ENCODE measurements at regions not wholly inside any gene's neighbourhood (a gene's known extent, or its start where the extent isn't known, plus 50 kb on each side); places are given as distances from the start of the nearest gene placed in this dataset.

- no peak overlapping the region for H3K4me3 ChIP-seq (ENCODE audit: low read length)
- no peaks in the 10 kb centered on the region for H3K4me1 ChIP-seq (ENCODE audit: control insufficient read depth, insufficient read depth, low read length)
- no peaks in the 10 kb centered on the region for H3K36me3 ChIP-seq (ENCODE audit: control insufficient read depth, insufficient read depth, low read length)
- H3K27me3 ChIP-seq (ENCODE audit: control insufficient read depth, insufficient read depth, low read length) = no peaks in the 10 kb centered on the region
- H3K9ac ChIP-seq (ENCODE audit: low read length) = no peak overlapping the region
- H3K27ac ChIP-seq (ENCODE audit: low read depth, low read length) = no peak overlapping the region
Observed at GRCh38 chrX:25976683-25977310, 161.3 kb upstream of the MAGEB18 start.

- no peak overlapping the region for H3K9ac ChIP-seq (ENCODE audit: low read length)
- no peaks in the 10 kb centered on the region for H3K4me1 ChIP-seq (ENCODE audit: control insufficient read depth, insufficient read depth, low read length)
- no peaks in the 10 kb centered on the region for H3K27me3 ChIP-seq (ENCODE audit: control insufficient read depth, insufficient read depth, low read length)
- H3K4me3 ChIP-seq (ENCODE audit: low read length) = no peak overlapping the region
- H3K27ac ChIP-seq (ENCODE audit: low read depth, low read length) = no peak overlapping the region
- H3K36me3 ChIP-seq (ENCODE audit: control insufficient read depth, insufficient read depth, low read length) = no peaks in the 10 kb centered on the region
Observed at GRCh38 chrX:25998687-25999086, 139.5 kb upstream of the MAGEB18 start.

- H3K9ac ChIP-seq (ENCODE audit: low read length) = no peak overlapping the region
- H3K4me1 ChIP-seq (ENCODE audit: control insufficient read depth, insufficient read depth, low read length) = no peaks in the 10 kb centered on the region
- H3K36me3 ChIP-seq (ENCODE audit: control insufficient read depth, insufficient read depth, low read length) = no peaks in the 10 kb centered on the region
- H3K4me3 ChIP-seq (ENCODE audit: low read length) = no peak overlapping the region
- no peaks in the 10 kb centered on the region for H3K27me3 ChIP-seq (ENCODE audit: control insufficient read depth, insufficient read depth, low read length)
- H3K27ac ChIP-seq (ENCODE audit: low read depth, low read length) = no peak overlapping the region
Observed at GRCh38 chrX:26007462-26007861, 130.7 kb upstream of the MAGEB18 start.

DNA sequence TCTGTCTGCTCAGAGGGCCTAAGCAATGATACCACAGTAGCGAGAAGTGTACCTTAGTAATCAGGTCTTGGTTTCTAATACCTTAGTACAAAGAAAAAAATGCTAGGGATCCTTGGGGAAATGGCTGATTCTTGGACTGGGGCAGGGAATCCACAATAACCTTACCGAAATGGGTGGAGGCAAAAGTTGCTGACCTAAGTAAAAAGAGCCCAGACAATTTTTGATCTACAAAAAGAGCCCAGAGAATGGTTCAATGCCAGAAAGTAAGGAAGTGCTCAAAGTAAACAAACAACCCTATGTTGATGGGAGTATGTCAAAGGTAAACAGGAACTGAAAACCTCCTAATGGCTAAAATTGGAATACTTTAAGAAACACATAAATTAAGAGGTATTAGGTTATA is 130.1 kb upstream of the MAGEB18 start:
- H3K36me3 ChIP-seq (ENCODE audit: control insufficient read depth, insufficient read depth, low read length) = no peaks in the 10 kb centered on the region
- H3K9ac ChIP-seq (ENCODE audit: low read length) = no peak overlapping the region
- no peak overlapping the region for H3K4me3 ChIP-seq (ENCODE audit: low read length)
- no peak overlapping the region for H3K27ac ChIP-seq (ENCODE audit: low read depth, low read length)
- H3K4me1 ChIP-seq (ENCODE audit: control insufficient read depth, insufficient read depth, low read length) = no peaks in the 10 kb centered on the region
- H3K27me3 ChIP-seq (ENCODE audit: control insufficient read depth, insufficient read depth, low read length) = no peaks in the 10 kb centered on the region

DNA sequence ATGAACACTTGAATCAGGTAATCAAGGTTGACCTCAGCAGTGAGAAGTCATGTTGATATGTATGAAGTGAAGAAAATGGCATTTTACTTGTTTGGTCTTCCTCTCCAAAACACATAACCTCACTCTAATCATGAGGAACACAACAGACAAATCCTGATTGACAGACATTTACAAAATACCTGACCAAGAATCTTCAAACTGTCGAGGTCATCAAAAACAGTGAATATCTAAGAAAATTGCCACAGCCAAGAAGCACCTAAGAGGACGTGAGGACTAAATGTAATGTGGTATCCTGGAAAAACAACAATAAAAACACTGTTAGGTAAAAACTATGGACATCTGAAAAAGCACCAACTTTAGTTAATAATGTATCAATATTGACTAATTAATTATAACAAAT is 129.5 kb upstream of the MAGEB18 start:
- Histone ChIP-seq H3K9ac (ENCODE audit: low read length) (no peak overlapping the region), H3K4me3 (ENCODE audit: low read length) (no peak overlapping the region)

DNA sequence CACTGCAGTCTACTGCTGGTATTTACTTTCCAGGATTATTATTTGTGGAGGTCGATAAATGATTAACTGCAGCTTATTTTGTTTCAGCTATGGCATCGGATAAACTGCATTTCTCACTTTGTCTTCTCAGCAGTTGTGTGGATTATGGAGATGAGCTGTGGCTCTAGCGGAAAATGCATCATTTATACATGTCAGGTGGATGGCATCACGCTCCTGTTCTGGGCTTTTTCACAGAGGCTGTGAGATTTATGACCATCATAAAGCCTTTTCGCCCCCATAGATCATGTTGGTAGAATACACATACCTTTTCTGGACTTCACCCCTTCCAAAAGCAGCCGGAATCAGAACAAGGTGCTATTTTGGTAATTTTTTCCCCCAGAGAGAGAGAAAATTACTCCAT is 118.8 kb upstream of the MAGEB18 start:
- H3K36me3 ChIP-seq (ENCODE audit: control insufficient read depth, insufficient read depth, low read length) = no peaks in the 10 kb centered on the region
- H3K27ac ChIP-seq (ENCODE audit: low read depth, low read length) = no peak overlapping the region
- no peaks in the 10 kb centered on the region for H3K4me1 ChIP-seq (ENCODE audit: control insufficient read depth, insufficient read depth, low read length)
- no peak overlapping the region for H3K4me3 ChIP-seq (ENCODE audit: low read length)
- no peaks in the 10 kb centered on the region for H3K27me3 ChIP-seq (ENCODE audit: control insufficient read depth, insufficient read depth, low read length)
- no peak overlapping the region for H3K9ac ChIP-seq (ENCODE audit: low read length)

More for the DNA sequence above, 129.5 kb upstream of the MAGEB18 start:
- Histone ChIP-seq H3K36me3 (ENCODE audit: control insufficient read depth, insufficient read depth, low read length) (no peaks in the 10 kb centered on the region), H3K4me1 (ENCODE audit: control insufficient read depth, insufficient read depth, low read length) (no peaks in the 10 kb centered on the region), H3K27ac (ENCODE audit: low read depth, low read length) (no peak overlapping the region), H3K27me3 (ENCODE audit: control insufficient read depth, insufficient read depth, low read length) (no peaks in the 10 kb centered on the region)

GRCh38 chrX:26026179-26026578 is 112.0 kb upstream of the MAGEB18 start:
- H3K36me3 ChIP-seq (ENCODE audit: control insufficient read depth, insufficient read depth, low read length) = no peaks in the 10 kb centered on the region
- no peak overlapping the region for H3K4me3 ChIP-seq (ENCODE audit: low read length)
- H3K9ac ChIP-seq (ENCODE audit: low read length) = no peak overlapping the region
- H3K27me3 ChIP-seq (ENCODE audit: control insufficient read depth, insufficient read depth, low read length) = no peaks in the 10 kb centered on the region
- no peaks in the 10 kb centered on the region for H3K4me1 ChIP-seq (ENCODE audit: control insufficient read depth, insufficient read depth, low read length)
- no peak overlapping the region for H3K27ac ChIP-seq (ENCODE audit: low read depth, low read length)

DNA sequence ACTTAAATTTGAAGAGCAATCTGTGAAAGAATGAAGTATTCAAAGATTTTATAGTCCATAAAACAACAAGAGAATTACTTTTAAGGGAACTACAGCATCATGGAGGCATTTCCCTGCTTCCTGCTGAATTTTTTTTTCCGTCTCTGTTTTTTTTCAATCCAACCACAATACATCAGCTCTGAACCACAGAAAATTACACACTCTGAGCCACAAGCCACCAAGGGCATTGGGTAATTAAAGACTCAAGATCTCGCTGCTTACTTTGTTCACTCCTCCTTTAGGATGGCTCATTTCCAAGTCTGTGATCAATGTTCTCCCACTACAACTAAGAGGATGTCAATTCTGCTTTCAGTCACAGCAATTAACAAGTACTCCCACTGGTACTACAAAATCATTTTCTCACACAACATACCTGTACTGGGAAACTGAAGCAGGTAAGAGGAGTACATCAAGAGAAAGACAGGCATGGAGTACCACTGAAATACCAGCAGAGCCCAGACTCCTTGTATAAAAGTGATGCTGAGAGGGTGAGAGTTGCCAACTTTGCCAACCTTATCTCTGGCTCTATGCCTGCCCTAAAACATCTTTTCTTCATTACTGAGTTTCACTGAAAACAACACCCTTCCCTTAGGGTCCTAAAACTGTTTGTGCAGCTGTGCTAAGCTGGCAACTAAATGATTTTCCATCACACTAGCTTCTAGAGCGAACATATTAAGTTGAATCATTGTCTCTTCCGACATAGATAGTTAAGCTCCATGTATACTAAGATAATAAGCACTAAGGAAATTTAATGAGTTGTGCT is 105.8 kb upstream of the MAGEB18 start:
- no peak overlapping the region for H3K27ac ChIP-seq (ENCODE audit: low read depth, low read length)
- H3K36me3 ChIP-seq (ENCODE audit: control insufficient read depth, insufficient read depth, low read length) = no peaks in the 10 kb centered on the region
- H3K9ac ChIP-seq (ENCODE audit: low read length) = no peak overlapping the region
- H3K27me3 ChIP-seq (ENCODE audit: control insufficient read depth, insufficient read depth, low read length) = no peaks in the 10 kb centered on the region
- H3K4me3 ChIP-seq (ENCODE audit: low read length) = no peak overlapping the region
- no peaks in the 10 kb centered on the region for H3K4me1 ChIP-seq (ENCODE audit: control insufficient read depth, insufficient read depth, low read length)

DNA sequence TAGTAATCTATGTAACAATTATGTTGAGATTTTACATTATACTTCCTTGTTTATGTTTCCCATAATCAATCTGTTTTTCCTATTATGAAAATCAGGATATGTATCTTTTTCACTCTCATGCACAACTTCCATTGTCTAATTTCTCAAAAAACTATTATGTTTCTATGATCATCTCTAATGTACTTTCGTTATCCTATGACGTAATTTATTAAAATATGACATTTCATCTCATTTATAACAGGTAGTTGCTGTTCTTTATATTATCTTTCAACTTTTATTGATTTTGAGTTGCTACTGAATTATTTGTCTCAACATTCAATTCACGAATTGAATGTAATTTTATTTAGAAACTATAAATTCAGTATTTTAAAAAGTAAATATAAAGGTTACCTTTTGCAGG is 100.8 kb upstream of the MAGEB18 start:
- Histone ChIP-seq H3K4me1 (ENCODE audit: control insufficient read depth, insufficient read depth, low read length) (no peaks in the 10 kb centered on the region), H3K27ac (ENCODE audit: low read depth, low read length) (no peak overlapping the region), H3K4me3 (ENCODE audit: low read length) (no peak overlapping the region), H3K36me3 (ENCODE audit: control insufficient read depth, insufficient read depth, low read length) (no peaks in the 10 kb centered on the region), H3K27me3 (ENCODE audit: control insufficient read depth, insufficient read depth, low read length) (no peaks in the 10 kb centered on the region), H3K9ac (ENCODE audit: low read length) (no peak overlapping the region)

- Histone ChIP-seq H3K9ac (ENCODE audit: low read length) (no peak overlapping the region), H3K27ac (ENCODE audit: low read depth, low read length) (no peak overlapping the region)
Observed at GRCh38 chrX:26050099-26050498, 88.0 kb upstream of the MAGEB18 start.

DNA sequence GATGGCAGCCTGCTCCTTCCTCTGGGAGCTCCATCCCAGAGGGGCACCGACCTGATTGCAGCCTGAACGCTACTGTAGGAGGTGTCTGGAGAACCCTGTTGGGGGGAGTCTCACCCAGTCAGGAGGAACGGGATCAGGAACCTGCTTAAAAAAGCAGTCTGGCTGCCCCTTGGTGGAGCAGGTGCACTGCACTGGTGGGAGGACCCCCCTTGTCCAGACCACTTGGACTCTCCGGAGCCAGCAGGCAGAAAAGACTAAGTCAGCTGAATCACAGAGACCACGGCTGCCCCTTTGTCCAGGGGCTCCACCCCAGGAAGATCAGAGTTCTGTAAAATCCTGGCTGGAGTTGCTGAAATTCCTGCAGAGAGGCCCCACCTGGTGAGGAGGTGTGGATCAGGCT is 67.3 kb upstream of the MAGEB18 start:
- H3K4me3 ChIP-seq (ENCODE audit: low read length) = no peak overlapping the region
- no peak overlapping the region for H3K9ac ChIP-seq (ENCODE audit: low read length)
- H3K36me3 ChIP-seq (ENCODE audit: control insufficient read depth, insufficient read depth, low read length) = no peaks in the 10 kb centered on the region
- no peaks in the 10 kb centered on the region for H3K27me3 ChIP-seq (ENCODE audit: control insufficient read depth, insufficient read depth, low read length)
- no peak overlapping the region for H3K27ac ChIP-seq (ENCODE audit: low read depth, low read length)
- no peaks in the 10 kb centered on the region for H3K4me1 ChIP-seq (ENCODE audit: control insufficient read depth, insufficient read depth, low read length)

More at GRCh38 chrX:26050099-26050498, 88.0 kb upstream of the MAGEB18 start:
- Histone ChIP-seq H3K36me3 (ENCODE audit: control insufficient read depth, insufficient read depth, low read length) (no peaks in the 10 kb centered on the region), H3K4me1 (ENCODE audit: control insufficient read depth, insufficient read depth, low read length) (no peaks in the 10 kb centered on the region), H3K27me3 (ENCODE audit: control insufficient read depth, insufficient read depth, low read length) (no peaks in the 10 kb centered on the region), H3K4me3 (ENCODE audit: low read length) (no peak overlapping the region)

DNA sequence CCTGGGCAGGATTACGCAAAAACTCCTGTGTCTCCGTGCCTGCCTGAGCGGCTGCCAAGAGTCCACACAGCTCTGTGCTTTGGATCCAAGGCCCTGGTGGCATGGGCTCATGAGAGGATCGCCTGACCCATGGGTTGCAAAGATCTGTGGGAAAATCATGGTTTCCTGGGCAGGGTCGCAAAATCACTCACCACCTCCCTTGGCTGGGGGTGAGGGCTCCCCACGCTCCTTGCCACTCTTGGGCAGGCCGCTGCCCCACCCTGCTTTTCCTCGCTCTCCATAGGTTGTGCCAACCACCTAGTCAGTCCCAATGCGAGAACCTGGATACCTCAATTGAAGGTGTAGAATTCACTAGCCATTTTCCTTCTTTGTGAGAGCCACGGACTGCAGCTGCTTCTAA is 66.5 kb upstream of the MAGEB18 start:
- H3K27ac ChIP-seq (ENCODE audit: low read depth, low read length) = no peak overlapping the region

DNA sequence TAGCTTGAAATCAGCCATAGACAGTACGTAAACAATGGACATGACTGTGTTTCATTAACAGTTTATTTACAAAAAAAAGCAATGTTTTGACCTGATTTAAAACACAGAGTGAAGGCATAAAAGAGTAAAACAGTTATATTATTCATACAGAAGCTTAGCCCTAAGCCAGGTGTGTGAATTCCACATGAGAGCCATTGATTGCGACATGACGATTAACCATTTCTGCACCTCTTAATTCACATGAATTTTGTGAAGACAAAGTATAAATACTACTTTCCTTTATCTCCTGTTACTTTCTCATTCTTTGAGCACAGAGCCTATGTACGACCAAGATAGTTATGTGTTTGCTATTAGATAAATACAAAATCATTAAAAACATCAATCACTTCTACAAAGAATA is 55.0 kb upstream of the MAGEB18 start:
- H3K36me3 ChIP-seq (ENCODE audit: control insufficient read depth, insufficient read depth, low read length) = no peaks in the 10 kb centered on the region
- H3K9ac ChIP-seq (ENCODE audit: low read length) = no peak overlapping the region
- H3K27me3 ChIP-seq (ENCODE audit: control insufficient read depth, insufficient read depth, low read length) = no peaks in the 10 kb centered on the region
- no peak overlapping the region for H3K4me3 ChIP-seq (ENCODE audit: low read length)
- H3K27ac ChIP-seq (ENCODE audit: low read depth, low read length) = no peak overlapping the region
- H3K4me1 ChIP-seq (ENCODE audit: control insufficient read depth, insufficient read depth, low read length) = no peaks in the 10 kb centered on the region

More for the DNA sequence above, 66.5 kb upstream of the MAGEB18 start:
- H3K9ac ChIP-seq (ENCODE audit: low read length) = no peak overlapping the region
- H3K4me1 ChIP-seq (ENCODE audit: control insufficient read depth, insufficient read depth, low read length) = no peaks in the 10 kb centered on the region
- no peaks in the 10 kb centered on the region for H3K36me3 ChIP-seq (ENCODE audit: control insufficient read depth, insufficient read depth, low read length)
- H3K4me3 ChIP-seq (ENCODE audit: low read length) = no peak overlapping the region
- H3K27me3 ChIP-seq (ENCODE audit: control insufficient read depth, insufficient read depth, low read length) = no peaks in the 10 kb centered on the region

Data from rectal smooth muscle tissue (tissue), 1 donor.